GM21360 (cell line): ENCODE measurements at regions not wholly inside any gene's neighbourhood (a gene's known extent, or its start where the extent isn't known, plus 50 kb on each side); places are given as distances from the start of the nearest gene placed in this dataset.
"Not testable (repeated sequence)": the region's sequence is repeated elsewhere in the genome, so short reads cannot be mapped to it uniquely, and the experiment has no call there.

Experiments used
- ATAC-seq: cut with Tn5 transposase; IDR thresholded peaks from one replicate; pipeline ENCODE4 v1.9.1; 2021; ENCODE audit warnings: mild to moderate bottlenecking, moderate library complexity; ENCODE audit not compliant: unreplicated experiment

GRCh38 chr12:33672836-33673577 is 233.4 kb upstream of the SYT10 start:
- ATAC-seq, result no peak

DNA sequence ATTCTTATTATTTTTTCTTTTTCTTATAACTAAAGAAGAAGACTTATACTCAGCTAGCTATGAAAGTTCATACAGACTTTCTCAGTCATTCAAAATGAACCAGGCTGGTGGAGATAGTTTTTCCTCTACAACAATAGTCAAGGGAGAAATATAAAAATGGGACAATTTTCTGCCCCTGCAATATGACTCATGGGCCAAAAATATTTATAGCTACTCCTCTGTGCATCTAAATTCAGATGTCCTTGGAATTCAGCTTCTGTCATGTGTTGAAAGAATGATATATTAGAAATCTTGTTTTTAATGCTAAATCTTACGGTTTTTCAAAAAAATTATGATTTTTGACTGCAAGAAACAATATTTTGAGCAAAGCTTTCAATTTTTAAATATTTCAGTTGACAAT is 237.2 kb upstream of the SYT10 start:
- no peak for ATAC-seq

DNA sequence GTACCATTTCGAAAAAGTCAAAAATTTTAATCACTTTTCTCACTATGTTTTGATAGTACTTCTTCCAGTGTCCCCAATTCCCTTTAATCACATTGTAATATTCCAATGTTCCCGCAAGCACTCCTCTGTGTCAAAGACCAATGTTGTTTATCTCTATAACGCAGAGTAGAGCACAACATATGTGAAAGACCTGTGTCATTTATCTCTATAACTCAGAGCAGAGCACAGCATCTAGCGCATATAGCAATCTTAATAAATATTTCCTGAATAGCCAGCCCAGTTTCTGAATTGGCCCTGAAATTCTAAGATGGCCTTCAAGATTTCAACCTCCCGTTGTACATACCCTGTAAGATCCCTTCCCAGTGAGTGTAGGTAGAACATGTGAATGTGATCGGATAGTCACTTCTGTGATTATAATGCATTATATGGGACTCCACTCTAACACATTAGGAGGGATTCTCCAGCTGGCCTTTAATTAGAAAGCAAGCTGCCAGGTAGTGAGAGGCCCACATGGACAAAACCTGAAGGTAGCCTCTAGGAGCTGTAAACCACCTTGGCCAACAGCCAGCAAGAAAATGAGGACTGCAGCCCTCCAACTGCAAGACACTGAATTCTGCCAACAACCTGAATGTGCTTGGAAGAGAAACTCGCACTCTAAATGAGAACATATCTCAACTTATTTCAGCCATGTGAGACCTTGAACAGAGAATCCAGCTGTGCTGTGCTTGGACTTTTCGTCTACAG is 238.8 kb upstream of the SYT10 start:
- ATAC-seq, result no peak

DNA sequence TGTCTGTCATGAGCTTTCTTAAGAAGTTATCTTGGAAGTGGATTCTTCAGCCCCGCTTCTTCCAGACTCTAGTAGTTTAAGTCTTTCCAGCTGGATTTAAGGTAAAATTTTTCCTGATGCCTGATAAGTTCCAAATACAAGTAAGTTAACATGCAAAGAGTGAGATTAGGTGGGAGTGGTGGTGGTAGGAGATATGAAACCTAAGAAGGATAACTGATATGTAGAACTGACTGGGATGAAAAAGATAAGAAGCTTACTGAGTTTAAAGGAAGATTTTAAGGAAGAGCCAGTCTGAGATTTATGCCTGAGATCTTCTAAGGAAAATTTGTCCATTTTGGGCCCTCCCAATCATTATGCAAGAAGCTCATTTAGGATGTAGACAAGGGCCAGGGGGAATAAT is 250.9 kb upstream of the SYT10 start:
- no peak for ATAC-seq

GRCh38 chr12:33703221-33703620 is 263.6 kb upstream of the SYT10 start:
- no peak for ATAC-seq

DNA sequence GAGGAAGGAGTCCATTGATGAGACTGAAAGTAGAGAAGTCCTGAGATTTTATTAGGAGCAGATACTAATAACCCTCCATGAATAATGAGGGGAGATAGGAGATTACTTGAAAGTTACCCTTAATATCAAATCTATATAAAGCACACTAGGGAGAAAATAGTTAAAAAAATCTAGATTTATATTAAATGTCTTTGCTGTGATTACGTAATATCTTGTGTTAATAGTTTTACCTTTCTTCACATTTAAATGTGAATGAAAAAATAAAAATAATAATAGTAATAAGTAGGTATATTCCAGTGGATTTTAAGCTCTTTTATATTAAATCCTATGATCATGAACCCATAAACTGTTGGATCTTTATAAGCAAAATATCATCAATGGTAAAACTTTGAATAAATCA is 267.3 kb upstream of the SYT10 start:
- no peak for ATAC-seq

DNA sequence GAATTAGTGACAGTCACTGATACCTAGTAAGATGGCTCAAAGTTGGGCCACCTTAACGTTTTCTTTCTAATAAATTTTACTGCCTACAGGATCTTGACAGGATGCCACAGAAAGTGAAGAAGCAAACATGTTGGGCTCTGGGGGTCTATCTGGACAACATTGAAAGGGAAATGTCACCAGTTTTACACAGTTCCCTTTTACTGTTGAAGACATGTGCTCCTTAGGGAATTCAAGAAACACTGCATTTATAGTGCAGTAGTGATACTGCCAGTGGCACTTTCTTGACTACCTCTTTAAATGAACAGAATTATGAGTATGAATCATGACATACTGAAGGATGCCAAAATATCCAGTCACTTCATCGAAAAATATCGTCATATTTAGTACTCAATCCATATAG is 269.3 kb upstream of the SYT10 start:
- ATAC-seq, result no peak

GRCh38 chr12:33710548-33710947 is 270.9 kb upstream of the SYT10 start:
- no peak for ATAC-seq

- ATAC-seq, result no peak
Measured at GRCh38 chr12:33718631-33719030, 279.0 kb upstream of the SYT10 start.

DNA sequence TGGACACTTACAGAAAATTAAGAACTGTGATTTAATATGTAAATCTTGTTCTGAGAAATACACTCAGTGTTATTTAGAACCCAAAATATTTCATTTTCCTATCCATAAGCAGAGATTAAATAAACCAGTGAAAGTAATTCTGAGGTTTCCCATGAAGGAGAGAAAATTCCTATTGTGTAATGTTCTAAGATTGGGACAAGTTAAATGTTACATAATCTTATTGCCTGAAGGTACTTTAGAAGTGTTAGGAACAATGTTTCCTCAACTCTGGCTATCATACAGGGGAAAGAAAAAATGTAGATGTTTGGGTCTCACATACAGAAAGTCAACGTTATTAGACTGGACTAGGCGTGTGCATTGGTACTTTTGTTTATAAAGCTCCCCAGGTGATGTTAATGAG is 281.9 kb upstream of the SYT10 start:
- no peak for ATAC-seq

- ATAC-seq, result no peak
Measured at GRCh38 chr12:33724867-33725266, 285.2 kb upstream of the SYT10 start.

DNA sequence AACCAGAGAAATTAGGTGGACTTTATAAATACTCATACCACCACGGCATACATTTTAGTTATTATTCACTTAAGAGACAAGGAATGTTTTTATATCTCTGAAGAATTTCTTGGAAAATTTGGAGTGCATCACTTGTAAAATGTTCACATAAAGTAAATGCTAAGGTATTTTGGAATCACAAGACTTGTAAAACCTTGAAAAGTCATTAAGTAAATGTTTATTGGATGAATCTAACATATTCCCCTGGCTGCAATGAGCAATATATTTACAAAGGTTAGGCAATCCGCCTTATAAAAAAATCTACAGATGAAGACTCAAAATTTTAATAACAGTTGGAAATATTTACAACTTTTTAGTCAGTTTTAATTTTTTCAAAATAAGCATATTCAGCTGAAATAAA is 287.4 kb upstream of the ALG10 start:
- ATAC-seq, result no peak

GRCh38 chr12:33752854-33753253 is 269.4 kb upstream of the ALG10 start:
- no peak for ATAC-seq

- ATAC-seq, result no peak
Measured at GRCh38 chr12:33757701-33758100, 264.6 kb upstream of the ALG10 start.

DNA sequence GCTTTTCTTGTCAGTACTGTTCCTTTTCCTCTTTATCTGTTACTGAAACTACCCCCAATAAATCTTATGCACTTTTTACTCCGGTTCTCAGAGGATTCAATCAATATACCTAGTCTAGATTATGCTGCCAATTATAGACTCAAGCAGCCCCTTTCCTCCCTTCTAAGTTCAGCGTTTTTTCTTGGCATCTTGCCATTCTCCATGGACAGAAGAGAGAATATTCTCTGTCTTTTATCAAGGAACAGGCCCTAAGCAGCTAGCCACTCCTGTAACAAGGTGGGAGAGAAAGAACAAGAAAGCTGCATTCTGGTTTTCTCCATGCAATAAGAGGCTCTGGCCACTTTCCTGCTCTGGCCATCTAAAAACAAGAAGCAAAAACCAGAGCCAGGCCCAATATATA is 263.0 kb upstream of the ALG10 start:
- ATAC-seq, result no peak

- ATAC-seq, result no peak
Measured at GRCh38 chr12:33763331-33763730, 259.0 kb upstream of the ALG10 start.

DNA sequence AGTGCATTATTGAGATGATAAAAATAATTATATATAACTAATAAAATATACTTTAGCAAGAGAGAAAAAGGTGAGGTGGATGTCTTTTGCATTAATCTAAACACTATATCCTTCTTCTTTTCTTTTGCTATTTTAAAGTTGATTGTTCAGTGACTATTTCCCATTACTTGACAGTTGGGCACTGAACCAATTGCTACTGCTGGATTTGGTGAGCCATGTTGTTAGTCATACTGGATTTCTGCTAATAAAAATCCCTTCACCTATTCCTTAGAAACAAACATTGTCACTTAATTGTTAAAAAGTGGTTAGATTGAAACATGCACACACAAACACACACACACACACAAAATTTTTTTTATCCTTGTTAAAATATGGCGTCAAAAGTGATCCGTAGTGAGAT is 251.6 kb upstream of the ALG10 start:
- no peak for ATAC-seq

DNA sequence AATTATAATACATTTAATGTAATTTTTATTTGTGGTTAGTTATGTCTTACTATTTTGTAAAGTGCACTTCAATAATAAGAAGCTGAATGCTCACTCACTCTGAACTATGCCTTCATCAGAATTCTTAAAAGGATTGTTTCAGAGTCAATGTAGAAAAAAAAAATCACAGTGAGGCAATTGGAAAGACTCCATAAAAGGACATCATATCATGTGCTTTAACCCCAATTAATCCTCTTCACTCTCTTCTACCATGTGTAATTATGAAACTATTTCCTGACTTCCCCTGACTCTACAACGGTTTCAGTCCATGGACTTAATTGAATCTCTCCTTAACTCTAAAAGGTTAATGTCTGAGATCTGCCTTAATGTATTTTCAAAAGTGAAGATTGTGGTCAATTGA is 250.4 kb upstream of the ALG10 start:
- no peak for ATAC-seq

DNA sequence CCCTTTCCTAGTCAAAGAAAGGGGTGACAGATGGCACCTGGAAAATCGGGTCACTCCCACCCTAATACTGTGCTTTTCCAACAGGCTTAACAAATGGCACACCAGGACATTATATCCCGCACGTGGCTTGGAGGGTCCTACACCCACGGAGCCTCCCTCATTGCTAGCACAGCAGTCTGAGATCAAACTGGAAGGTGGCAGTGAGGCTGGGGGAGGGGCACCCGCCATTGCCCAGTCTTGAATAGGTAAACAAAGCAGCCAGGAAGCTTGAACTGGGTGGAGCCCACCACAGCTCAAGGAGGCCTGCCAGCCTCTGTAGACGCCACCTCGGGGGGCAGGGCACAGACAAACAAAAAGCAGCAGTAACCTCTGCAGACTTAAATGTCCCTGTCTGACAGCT is 249.2 kb upstream of the ALG10 start:
- ATAC-seq, result not testable (repeated sequence)

DNA sequence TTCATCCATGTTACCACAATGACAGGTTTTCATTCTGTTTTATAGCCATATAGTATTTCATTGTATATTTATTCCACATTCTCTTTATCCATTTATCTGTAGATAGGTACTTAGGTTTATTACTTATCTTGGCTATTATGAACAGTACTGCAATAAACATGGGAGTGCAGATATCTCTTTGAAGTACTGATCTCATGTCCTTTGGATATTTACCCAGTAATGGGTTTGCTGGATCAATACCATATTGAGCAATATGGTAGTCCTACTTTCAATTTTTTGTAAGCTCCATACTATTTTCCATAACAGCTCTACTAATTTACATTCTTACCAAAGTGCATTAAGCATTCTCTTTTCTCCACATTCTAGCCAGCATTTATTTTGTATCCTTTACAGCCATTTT is 235.8 kb upstream of the ALG10 start:
- no peak for ATAC-seq

GRCh38 chr12:33794954-33795353 is 227.3 kb upstream of the ALG10 start:
- ATAC-seq, result no peak

DNA sequence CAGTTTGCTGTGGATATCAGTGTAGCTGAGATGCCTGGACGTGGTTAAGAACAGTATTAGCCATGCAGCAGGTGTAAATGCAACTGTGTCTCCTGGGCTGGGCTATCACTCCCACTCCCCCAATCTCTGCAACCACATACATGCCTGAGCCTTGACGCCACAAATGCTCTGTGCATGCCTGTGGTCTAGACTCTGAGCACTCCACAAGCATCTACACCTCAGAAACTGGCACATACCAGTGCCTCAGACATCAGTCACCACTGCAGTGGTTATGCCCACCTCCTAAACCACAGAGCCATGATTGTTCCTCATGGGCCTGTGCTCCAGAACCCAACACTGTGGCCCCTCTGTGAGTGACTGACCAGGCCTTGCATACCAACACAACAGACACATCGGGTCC is 226.8 kb upstream of the ALG10 start:
- no peak for ATAC-seq

DNA sequence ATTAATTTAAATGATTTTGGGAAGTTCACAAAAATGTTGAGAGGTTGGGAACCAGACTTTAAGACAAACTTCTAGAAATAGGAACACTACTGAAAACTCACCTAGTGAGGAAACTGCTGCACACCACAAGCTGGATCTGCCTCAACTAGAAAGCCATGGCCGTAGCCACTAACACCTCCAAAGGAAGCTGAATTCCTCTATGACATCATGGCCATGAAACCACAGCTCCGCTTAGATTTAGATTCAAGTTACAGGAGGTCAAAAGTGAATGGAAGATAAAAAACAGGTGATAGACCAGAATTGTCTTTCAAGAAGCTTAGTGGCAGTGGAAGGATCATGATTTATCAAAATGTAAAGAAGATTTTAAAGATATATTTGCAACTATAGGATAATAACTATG is 208.8 kb upstream of the ALG10 start:
- ATAC-seq, result no peak
